IPS DF 6.9 (cell line): ENCODE measurements at regions not wholly inside any gene's neighbourhood (a gene's known extent, or its start where the extent isn't known, plus 50 kb on each side); places are given as distances from the start of the nearest gene placed in this dataset.
"Not testable (repeated sequence)": the region's sequence is repeated elsewhere in the genome, so short reads cannot be mapped to it uniquely, and the experiment has no call there.

Source experiments
- DNase-seq: peaks from one replicate; pipeline ENCODE4 v3.0.0-alpha.2; 2013; ENCODE audit warnings: low read depth, low spot score
- H3K27ac ChIP-seq: one replicate; pipeline ENCODE4 v1.5.1; 2013; ENCODE audit warnings: low read length, control low read depth
- H3K27me3 ChIP-seq: 2 replicates; pipeline ENCODE4 v1.6.1; 2013; ENCODE audit warnings: mild to moderate bottlenecking, low read length; ENCODE audit not compliant: control insufficient read depth, insufficient read depth
- H3K36me3 ChIP-seq: 2 replicates; pipeline ENCODE4 v1.6.1; 2013; ENCODE audit warnings: low read length; ENCODE audit not compliant: control insufficient read depth, insufficient read depth
- H3K4me1 ChIP-seq: 2 replicates; pipeline ENCODE4 v1.6.1; 2013; ENCODE audit warnings: low read length; ENCODE audit not compliant: control insufficient read depth, insufficient read depth
- H3K4me3 ChIP-seq: 2 replicates; pipeline ENCODE4 v1.5.1; 2013; ENCODE audit warnings: mild to moderate bottlenecking, low read length
- H3K9me3 ChIP-seq: 2 replicates; pipeline ENCODE4 v1.6.1; 2013; ENCODE audit warnings: low read length, inconsistent platforms; ENCODE audit not compliant: control insufficient read depth, insufficient read depth
- WGBS: extraction: QIAGEN DNeasy Blood & Tissue Kit; methylation state at CpG from one replicate; pipeline ENCODE4 v1.1.7; 2013; ENCODE audit warnings: mixed read lengths, missing lambda C conversion rate; ENCODE audit not compliant: insufficient read length, insufficient coverage; 5-methylcytosine and 5-hydroxymethylcytosine counted together

DNA sequence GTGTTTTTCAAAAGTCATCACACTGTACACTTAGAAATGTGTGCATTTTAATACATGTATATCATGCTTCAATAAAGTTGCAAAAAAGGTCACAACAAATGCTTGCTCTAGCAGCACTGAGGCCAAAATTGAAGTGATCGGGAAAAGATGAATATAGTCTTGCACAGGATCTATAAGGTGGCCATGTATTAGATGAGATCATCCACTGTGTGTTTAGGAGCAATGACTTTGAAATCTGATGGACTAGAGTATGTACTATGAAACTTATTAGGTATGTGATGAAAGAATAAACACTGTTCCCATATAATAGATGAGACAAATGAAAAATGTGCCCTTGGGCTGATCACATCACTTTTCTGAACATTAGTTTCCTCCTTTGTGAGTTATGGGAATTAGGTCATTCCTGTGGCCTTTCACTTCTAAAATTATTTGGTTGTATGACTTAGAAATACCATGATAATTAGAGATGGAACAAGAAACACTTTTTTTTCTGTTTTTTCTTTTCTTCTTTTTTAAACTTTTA is 984.6 kb downstream of the ADGRL2 start:
- no CpG with 5 or more reads among the region's 1 CpG for WGBS
- H3K27ac ChIP-seq: no peak overlapping the region
- no peak overlapping the region for H3K4me3 ChIP-seq
- H3K9me3 ChIP-seq: no peaks in the 10 kb centered on the region
- no peak for DNase-seq
- no peaks in the 10 kb centered on the region for H3K4me1 ChIP-seq
- H3K27me3 ChIP-seq: no peaks in the 10 kb centered on the region
- H3K36me3 ChIP-seq: no peaks in the 10 kb centered on the region

DNA sequence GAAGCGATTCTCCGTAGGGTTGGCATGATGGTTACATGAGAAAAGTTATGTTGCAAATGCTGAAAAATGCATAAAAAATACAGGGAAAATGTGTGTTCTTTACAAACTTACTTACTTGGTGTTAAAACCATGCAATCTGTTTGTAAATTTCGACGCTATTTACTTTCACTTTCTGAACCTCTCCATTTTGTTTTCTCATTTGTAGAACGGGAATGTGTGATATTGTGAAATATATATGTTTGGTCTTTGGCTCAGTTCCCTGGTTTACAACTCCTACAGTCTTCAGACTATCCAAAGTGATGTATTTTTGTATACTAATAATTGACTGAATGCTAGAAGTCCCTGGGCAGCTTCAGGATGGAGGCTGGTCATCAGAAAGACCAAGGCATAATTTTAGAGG is 982.3 kb downstream of the ADGRL2 start:
- Histone ChIP-seq H3K9me3 (no peaks in the 10 kb centered on the region), H3K27me3 (no peaks in the 10 kb centered on the region), H3K4me1 (no peaks in the 10 kb centered on the region), H3K4me3 (no peak overlapping the region), H3K27ac (no peak overlapping the region), H3K36me3 (no peaks in the 10 kb centered on the region)
- DNase-seq: no peak
- no CpG with 5 or more reads among the region's 5 CpGs for WGBS

DNA sequence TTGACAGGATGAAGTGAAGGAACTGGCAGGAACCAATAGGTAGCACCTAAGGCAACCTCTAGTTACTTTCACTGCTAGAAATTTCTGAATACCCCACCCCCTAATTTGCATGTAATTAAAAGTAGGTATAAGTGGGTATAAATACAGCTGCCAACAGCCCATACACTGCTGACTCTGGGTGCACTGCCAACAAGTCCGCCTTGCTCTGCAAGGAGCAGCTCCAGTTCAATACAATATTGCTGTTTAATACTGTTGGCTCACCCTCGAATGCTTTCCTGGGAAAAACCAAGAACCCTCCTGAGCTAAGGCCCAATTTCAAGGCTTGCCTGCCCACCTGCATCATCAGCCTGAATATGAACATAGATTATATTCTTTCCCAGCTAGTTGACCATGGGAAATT is 981.9 kb downstream of the ADGRL2 start:
- Histone ChIP-seq H3K4me1 (no peaks in the 10 kb centered on the region), H3K27me3 (no peaks in the 10 kb centered on the region), H3K36me3 (no peaks in the 10 kb centered on the region), H3K4me3 (no peak overlapping the region), H3K9me3 (no peaks in the 10 kb centered on the region), H3K27ac (no peak overlapping the region)
- DNase-seq: no peak
- no CpG with 5 or more reads among the region's 2 CpGs for WGBS

DNA sequence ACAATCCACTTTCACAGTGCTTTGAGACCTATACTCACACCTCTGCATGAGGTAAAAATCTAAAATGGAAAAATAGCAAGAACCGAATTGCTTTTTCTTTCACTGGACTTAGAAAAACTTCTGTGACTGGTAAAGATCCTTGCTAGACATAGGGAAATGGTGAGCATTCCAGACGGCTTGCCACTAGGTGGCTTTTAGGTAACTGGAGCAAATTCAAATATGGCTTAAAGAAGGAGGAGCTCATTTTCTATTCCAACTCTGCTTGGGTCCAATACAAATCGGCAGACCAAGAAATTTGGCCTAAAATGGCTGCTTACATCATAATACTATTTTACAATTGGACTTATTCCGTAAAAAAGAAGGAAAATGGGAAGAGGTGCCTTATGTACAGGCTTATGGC is 977.9 kb downstream of the ADGRL2 start:
- Histone ChIP-seq H3K36me3 (no peaks in the 10 kb centered on the region), H3K27me3 (no peaks in the 10 kb centered on the region), H3K27ac (no peak overlapping the region), H3K4me3 (no peak overlapping the region), H3K4me1 (no peaks in the 10 kb centered on the region), H3K9me3 (no peaks in the 10 kb centered on the region)
- no peak for DNase-seq
- no CpG with 5 or more reads among the region's 4 CpGs for WGBS

DNA sequence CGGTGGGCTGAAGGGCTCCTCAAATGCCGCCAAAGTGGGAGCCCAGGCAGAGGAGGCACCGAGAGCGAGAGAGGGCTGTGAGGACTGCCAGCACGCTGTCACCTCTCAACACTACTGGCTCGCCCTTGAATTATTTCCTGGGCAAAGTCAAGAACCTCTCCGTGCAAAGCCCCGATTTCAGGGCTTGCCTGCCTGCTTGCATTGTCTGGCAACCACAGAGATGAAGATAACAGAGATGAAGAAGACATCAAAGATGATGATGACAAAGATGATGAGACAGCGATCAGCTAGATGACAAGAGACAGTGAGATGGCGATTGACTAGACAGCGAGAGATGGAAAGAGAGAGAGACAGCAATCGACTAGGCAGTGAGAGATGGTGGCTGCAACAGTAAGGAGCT is 976.5 kb downstream of the ADGRL2 start:
- WGBS: no CpG with 5 or more reads among the region's 12 CpGs

DNA sequence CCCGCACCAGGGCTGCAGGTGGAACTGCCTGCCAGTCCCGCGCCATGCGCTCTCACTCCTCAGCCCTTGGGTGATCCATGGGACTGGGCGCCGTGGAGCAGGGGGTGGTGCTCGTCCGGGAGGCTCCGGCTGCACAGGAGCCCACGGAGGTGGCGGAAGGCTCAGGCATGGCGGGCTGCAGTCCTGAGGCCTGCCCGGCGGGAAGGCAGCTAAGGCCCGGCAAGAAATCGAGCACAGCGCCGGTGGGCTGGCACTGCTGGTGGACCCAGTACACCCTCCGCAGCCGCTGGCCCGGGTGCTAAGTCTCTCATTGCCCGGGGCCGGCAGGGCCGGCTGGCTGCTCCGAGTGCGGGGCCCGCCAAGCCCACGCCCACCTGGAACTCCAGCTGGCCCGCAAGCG is 976.0 kb downstream of the ADGRL2 start:
- H3K4me1 ChIP-seq, H3K9me3 ChIP-seq, H3K36me3 ChIP-seq, H3K27me3 ChIP-seq, H3K4me3 ChIP-seq, H3K27ac ChIP-seq, DNase-seq: not testable (repeated sequence)
- no CpG with 5 or more reads among the region's 30 CpGs for WGBS

More for the DNA sequence above, 976.5 kb downstream of the ADGRL2 start:
- no peaks in the 10 kb centered on the region for H3K4me1 ChIP-seq
- H3K9me3 ChIP-seq: no peaks in the 10 kb centered on the region
- H3K27me3 ChIP-seq: no peaks in the 10 kb centered on the region
- DNase-seq: no peak
- no peak overlapping the region for H3K27ac ChIP-seq
- H3K4me3 ChIP-seq: no peak overlapping the region
- no peaks in the 10 kb centered on the region for H3K36me3 ChIP-seq

DNA sequence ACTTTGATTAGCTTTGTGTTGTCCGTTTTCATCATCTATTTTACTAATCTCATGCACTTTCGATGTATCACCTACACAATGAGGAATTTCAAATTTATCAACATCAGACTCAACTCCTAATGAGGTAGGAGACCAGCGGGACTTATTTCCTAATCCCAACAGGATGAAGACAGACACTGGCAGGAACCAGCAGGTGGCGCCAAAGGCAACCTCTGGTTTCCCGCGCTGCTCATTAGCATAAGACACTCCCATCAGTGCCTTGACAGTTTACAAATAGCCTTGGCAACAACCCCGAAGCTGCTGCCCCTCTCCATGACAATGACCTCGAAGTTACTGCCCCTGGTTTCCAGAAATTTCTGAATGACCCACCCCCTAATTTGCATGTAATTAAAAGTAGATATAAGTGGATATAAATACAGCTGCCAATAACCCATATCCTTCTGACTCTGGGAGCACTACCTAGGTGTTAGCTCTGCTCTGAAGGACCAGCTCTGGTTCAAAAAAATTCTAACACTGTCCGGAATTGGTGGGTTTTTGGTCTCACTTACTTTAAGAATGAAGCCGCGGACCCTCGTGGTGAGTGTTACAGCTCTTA is 974.8 kb downstream of the ADGRL2 start:
- H3K36me3 ChIP-seq: no peaks in the 10 kb centered on the region
- no CpG with 5 or more reads among the region's 12 CpGs for WGBS
- H3K9me3 ChIP-seq: no peaks in the 10 kb centered on the region
- H3K27ac ChIP-seq: no peak overlapping the region
- DNase-seq: peak; percentile 77
- H3K27me3 ChIP-seq: no peaks in the 10 kb centered on the region
- H3K4me3 ChIP-seq: no peak overlapping the region
- H3K4me1 ChIP-seq: no peaks in the 10 kb centered on the region

DNA sequence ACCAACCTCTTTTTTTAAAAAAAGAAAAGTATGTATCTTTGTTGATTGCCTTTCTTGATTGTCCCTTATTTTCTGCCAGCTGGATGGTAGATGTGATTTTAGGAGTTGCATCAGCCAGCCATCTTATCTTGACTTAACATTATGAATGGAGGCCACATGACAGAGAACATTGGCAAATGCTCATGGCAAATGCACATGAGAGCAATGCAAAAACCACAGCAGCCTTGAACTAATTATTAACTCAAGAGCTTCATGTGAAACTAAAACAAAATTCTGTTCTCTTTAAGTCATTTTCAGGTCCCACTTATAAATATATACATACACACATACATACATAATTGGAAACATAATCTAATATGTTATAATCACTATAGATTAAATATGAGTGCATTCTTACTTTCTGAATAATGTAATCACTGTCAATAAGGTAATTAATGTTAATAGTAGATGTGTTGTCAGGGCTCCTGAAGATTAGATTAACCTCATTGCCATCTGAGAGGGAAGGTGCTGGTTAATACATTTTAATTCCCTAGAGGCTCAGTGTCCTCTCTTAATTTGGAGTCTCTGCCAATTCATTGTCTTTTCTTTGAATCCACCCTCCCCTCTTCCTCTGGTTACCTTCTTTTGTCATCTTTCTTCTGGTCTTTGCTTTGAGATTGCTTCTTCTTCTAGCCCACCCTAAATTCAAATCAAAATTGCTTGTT is 962.2 kb downstream of the ADGRL2 start:
- no peaks in the 10 kb centered on the region for H3K9me3 ChIP-seq
- peaks cover 4% of the 10 kb centered on the region for H3K4me1 ChIP-seq
- no peak overlapping the region for H3K27ac ChIP-seq
- H3K27me3 ChIP-seq: no peaks in the 10 kb centered on the region
- no peak for DNase-seq
- H3K4me3 ChIP-seq: no peak overlapping the region
- H3K36me3 ChIP-seq: no peaks in the 10 kb centered on the region

DNA sequence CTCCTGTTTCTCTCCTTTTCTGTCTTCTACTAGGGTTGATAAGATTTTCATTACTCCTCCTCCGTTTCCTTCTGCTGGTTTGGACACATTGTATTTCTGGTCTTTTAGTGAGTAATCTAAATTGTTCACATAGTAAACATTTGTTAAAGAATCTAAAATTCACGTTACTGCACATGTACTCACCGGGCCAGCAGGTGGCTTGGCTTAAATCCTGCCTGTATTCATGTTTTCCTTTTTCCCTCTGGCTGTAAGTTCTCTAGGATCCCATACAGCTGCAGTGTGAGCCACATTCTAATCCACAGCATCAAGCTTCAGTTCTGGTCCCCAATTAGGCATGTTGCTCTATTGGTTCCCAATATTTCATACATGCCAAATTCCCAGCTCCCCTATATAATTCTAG is 958.3 kb downstream of the ADGRL2 start:
- H3K4me3 ChIP-seq: no peak overlapping the region
- peaks cover 4% of the 10 kb centered on the region for H3K4me1 ChIP-seq
- no peak overlapping the region for H3K27ac ChIP-seq
- H3K27me3 ChIP-seq: no peaks in the 10 kb centered on the region
- no peaks in the 10 kb centered on the region for H3K9me3 ChIP-seq
- H3K36me3 ChIP-seq: no peaks in the 10 kb centered on the region
- no peak for DNase-seq
- no CpG with 5 or more reads among the region's 3 CpGs for WGBS

DNA sequence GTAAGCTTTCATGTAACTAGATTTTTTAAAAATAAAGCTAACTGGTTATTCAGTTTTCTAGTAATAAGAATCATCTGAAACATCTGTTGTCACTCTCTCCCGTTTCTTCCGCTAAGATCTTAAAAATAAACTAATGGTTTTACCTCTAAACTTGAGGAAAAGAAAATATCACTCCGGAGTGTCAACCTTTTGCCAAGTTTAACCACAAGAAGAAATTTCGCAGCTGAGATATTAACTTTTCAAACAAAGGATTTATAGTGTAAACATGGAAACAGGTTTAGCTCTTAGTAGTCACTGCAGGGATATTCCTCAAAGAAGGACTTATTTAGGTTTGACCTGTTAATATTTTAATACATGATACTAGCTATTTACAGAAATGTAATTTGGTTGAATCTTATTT is 954.9 kb downstream of the ADGRL2 start:
- H3K4me3 ChIP-seq: no peak overlapping the region
- H3K27me3 ChIP-seq: no peaks in the 10 kb centered on the region
- DNase-seq: no peak
- no peaks in the 10 kb centered on the region for H3K9me3 ChIP-seq
- H3K4me1 ChIP-seq: peaks cover 4% of the 10 kb centered on the region
- no peaks in the 10 kb centered on the region for H3K36me3 ChIP-seq
- no CpG with 5 or more reads among the region's 4 CpGs for WGBS
- no peak overlapping the region for H3K27ac ChIP-seq

DNA sequence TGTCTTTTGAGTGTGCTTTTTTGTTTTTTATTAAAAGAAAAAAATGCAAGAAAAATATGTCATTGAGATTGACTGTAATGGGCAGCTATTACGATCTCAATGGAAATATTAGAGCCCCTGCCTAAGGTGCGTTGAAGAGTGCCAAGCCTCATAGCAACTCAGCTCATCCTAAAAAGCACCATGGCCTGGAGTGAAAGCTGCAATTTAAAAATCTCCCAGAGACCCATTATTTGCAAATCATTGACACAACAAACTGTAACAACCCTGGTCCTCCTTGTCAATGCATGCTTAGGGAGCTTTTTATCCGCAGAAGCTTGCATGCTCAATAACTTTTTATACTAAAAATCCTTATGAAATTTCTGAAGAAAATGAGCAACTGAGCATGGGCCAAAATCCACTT is 954.5 kb downstream of the ADGRL2 start:
- H3K27ac ChIP-seq: no peak overlapping the region
- H3K27me3 ChIP-seq: no peaks in the 10 kb centered on the region
- no CpG with 5 or more reads among the region's 3 CpGs for WGBS
- no peaks in the 10 kb centered on the region for H3K36me3 ChIP-seq
- H3K4me3 ChIP-seq: no peak overlapping the region
- 0 out of 2 replicates have a peak, but pooled peaks cover 1% of the 10 kb centered on the region for H3K4me1 ChIP-seq
- DNase-seq: no peak
- no peaks in the 10 kb centered on the region for H3K9me3 ChIP-seq
